ENCODE measurements at regions not wholly inside any gene's neighbourhood (a gene's known extent, or its start where the extent isn't known, plus 50 kb on each side); places are given as distances from the start of the nearest gene placed in this dataset.

DNA sequence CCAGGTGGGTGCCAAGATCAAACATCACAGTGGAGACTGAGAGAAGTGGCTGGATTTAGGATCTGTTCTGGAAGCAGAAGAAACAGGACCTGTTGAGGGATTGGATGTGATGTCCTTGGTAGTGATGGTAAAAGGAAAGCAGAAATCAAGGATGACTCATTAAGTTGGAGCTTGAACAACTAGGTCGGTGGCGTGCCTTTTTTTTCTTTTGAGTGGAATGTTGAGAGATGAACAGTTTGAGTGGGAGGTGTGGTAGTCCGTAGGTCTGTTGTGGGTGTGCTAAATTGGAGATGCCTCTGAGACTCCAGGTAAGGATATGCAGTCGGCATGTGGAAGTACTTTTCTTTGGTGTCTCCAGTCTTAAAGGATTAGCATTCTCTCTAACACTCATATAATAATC is 92.1 kb upstream of the IL12B start:
- DNase-seq (ENCODE audit: low read depth): no peak

DNA sequence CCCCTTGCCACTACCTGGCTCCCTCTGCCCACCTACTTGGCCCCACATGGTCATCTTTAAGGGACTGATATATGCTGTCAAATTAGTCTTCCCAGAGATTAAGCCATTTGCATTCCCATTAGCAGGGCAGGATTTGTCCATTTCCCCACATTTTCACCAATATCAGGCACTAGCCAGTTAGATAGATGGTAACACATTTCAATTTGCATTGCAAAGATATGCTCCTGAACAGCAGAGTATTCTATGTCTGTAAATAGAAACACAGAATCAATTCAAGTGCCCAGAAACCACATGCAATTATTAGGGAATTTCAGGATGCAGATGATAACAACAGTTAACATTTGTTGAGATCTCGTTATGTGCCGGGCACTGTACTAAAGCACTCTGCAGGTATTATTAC is 92.6 kb upstream of the IL12B start:
- no peak for DNase-seq (ENCODE audit: low read depth)

DNA sequence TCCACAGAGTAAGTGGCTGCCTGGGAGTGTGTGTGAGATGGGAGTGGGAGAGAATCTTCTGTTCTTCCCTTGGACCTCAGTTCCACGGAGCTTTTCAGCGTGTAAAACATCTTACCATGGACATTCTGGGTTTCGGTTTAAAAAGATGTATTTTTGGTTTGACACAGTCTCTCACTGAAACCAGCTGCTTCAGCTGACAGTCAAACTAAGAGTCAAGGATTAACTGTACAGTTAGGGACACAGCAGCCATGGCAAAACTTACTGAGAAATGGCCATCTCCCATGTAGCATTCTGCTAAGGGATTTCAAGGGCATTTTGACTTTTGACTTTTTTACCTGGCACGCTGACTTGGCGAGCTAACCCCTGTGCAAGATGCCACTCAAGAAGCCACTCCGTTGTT is 93.8 kb upstream of the IL12B start:
- no peak for DNase-seq (ENCODE audit: low read depth)

DNA sequence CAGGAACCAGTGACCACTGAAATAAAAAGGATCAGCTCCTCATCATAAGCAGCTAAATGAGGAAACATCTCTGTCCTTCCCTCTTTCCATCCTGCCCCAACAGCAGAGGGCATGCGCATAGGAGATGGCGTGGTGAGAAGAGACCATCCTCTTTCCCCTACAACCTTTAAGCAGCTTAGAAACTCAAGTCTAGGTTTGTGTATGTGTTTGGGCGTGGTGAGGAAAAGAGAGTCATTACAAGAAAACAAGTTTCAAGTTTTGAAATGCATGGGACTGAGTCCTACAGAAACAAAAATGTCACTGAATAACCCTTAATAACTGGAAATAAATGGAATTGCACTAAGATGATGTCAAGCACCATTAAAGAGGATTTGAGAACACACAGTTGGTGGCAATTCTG is 96.4 kb upstream of the IL12B start:
- DNase-seq (ENCODE audit: low read depth): no peak

DNA sequence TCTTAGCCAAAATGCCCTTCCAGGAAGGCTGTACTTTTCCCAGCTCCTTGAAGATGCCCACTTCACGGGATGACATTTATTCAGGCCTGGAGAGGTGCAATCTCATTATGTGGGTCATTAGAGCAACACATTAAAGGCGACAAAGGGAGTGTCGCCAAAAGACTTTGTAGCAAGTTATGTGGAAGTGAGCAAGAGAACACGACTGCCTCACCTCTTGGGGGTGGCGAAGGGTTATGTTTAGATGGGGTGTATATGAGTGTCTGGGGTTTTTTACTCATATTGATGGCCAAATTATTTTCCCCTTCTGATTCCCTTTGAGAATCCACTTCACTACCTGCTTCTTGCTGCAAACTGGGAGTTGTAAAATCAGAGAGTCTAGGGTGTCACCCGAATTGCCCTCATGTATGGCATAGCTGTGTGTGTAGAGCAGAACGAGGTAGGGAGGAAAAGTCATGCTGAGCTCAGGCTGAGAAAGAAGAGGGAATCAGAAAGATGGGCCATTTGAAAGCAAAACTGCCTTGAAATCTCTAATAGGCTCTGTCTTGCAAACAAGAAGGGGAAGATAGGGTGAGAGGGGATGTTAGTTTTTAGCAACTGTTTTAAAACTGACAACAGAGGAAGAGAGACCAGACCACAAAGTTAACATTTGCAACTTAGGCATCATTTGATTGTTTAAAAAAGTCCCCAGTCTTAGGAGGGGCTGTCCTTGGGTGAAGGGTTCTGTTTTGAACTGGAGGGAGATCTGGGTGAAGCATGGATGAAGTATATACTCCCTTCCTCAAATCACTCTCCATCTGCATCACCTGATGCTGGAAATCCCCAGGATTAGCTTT is 97.1 kb upstream of the IL12B start:
- DNase-seq (ENCODE audit: low read depth): no peak

DNA sequence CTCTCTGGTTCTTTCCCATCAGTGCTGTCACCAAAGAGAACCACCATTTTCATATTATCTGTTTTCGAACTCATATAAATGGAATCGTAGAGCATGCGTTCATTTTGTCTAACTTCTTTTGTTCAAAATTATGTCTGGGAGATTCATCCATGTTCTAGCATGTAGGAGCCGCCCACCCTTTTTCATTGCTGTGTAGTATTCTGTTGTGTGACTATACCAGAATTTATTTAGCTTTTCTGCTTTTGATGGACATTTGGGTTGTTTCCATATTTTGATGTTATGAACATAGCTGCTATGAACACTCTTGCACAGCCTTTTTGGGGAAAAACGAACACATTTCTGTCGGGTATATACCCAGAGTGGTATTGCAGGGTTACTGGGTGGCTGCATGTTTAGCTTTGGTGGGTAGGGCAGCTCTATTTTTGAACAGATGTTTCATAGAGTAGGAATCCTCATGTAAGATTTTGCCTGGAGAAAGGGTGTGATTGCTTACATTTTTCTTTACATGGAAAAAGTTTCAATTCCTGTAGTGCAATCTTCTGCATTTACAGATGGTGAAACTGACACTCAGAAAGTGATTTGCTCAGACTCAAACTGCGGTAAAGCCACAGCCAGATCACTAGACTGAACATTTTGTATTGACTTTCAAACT is 100.2 kb upstream of the IL12B start:
- no peak for DNase-seq (ENCODE audit: low read depth)

DNA sequence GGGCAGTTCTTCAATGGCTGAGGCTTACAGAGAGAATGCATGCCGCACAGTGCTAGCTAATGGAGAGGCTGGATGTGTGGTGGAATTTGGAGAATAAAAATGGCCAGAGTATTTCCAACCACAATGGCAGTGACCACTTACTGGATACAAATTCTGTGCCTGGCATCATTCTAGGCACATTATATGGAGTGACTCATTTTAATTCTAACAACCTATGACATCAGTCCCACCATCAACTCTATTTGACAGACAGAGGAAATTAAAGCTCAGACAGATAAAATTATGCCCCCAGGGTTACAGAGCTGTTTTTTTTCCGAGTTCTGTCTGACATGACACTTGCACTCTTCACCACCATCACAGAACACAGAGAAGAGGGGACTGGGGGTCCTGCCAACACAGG is 105.6 kb upstream of the IL12B start:
- no peak for DNase-seq (ENCODE audit: low read depth)

DNA sequence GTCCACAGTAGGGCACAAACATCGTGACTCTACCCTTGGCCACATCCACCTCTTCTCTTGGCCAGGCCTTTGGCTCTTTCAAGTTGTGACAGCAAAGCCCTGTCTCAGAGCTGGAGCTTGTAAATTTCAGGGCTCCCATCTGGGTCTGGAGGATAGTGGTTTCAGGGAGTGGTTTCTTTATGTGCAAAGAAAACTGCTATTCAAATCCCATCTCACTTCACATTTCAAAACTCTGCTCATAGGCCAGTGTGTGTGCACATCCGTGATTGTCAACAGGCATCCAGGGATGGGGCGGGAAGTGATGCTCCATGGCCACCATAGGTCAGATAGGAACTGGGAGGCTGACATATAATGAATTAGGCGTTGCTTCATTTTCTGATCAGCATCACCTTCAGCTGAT is 107.8 kb upstream of the IL12B start:
- no peak for DNase-seq (ENCODE audit: low read depth)

DNA sequence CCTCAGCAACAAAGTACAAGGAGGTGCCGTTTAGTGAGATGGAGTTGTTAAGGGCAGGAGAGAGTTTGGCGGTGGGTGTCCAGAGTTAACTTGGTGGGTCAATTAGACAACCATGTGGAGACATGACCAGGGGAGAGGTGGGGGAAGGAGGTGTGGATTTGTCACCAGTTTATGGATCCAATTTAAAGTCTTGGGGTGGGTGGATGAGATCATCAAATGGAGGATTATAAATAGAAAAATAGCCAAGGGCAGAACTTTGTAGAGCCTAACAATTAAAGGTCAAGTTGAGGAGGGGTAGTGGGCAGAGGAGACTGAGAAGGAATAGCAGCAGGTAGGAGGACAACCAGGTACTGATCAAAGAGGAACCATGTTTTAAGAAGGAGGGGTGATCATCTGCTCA is 108.7 kb upstream of the IL12B start:
- DNase-seq (ENCODE audit: low read depth): no peak

DNA sequence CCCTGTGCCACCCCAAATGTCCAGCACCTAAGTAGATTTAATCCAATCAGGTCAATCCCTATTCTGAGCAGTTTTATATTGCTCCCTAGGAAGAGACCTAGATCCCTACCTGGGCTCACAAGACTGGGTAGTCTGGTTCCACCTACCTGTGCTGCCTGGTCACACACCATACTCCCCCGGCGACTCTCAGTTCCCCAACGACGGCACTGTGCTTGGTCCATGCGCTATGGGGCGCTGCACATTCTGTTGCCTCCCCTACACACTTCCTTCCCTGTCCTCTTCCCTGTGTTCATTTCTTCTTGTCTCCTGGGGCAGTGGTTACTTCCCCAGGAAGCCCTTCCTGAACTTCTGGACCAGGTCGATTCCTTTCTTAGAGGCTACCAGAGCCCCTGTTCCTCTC is 109.9 kb upstream of the IL12B start:
- DNase-seq (ENCODE audit: low read depth): no peak

DNA sequence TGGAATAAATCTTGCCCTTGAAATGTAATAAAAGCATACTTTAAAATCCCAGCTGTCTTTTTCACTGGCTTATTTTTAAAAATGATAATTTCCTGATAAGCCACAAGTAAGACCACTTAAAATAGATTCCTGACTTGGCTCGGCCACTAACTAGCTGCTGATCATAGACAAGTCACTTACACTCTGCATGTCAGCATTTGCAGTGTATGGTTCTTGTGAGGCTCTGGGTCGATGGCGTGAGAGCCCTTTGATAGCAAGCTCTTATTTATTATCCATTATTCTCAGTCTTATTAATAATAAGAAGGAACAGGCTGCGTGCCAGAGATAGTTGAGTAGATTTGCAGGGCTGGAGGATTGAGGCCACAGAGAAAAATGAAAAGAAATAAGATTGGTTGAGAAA is 110.7 kb upstream of the IL12B start:
- no peak for DNase-seq (ENCODE audit: low read depth)

DNA sequence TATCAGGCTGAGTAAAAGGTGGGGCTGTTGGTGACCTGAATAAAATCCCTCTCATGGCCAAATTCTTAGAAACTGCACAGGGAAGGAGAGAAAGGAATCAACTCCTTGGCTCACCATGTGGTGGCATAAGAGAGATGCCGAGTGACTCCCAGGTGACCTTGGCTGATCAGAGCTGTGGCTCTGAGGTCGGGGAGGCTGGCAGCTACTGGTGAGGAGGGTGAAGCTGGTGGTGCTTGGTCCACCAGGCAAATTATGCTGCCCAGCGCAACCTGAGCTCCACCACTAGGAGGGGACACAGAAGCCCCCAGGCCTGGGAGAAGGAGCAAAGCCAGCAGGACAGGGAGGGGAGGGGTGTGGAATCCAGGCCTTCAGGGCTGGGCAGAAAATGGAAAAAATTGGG is 111.2 kb upstream of the IL12B start:
- DNase-seq (ENCODE audit: low read depth): peak; percentile 31

DNA sequence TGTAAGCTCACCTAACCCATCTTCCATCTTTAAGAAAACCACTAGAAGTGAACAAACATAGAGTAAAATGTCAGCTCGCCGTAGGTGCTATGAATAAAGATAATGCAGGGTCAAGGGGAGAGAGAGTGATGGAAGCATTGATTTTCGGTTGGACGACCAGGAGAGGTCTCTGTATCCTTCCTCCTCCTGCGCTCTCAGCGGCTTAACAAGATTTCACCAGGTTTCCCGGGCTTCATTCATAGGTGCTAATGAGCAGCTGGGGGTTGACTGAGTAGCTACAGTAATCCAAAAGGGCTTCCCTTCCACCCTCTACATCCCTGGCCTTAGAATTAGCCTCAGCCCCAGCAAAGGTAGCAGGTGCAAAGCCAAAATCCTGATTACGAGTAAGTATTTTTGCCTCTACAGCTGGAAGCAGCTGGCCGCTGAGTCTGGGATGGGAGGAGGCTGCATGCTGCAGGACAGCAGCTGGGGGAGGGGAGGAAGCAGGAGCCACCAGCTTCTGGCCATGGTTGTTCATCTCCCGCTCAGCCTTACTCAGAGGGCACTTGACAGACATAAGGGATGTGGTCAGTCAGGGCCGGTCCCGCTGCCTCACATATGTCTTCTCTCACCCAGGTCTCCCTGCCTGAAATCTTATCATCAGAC is 112.0 kb upstream of the IL12B start:
- DNase-seq (ENCODE audit: low read depth): no peak

DNA sequence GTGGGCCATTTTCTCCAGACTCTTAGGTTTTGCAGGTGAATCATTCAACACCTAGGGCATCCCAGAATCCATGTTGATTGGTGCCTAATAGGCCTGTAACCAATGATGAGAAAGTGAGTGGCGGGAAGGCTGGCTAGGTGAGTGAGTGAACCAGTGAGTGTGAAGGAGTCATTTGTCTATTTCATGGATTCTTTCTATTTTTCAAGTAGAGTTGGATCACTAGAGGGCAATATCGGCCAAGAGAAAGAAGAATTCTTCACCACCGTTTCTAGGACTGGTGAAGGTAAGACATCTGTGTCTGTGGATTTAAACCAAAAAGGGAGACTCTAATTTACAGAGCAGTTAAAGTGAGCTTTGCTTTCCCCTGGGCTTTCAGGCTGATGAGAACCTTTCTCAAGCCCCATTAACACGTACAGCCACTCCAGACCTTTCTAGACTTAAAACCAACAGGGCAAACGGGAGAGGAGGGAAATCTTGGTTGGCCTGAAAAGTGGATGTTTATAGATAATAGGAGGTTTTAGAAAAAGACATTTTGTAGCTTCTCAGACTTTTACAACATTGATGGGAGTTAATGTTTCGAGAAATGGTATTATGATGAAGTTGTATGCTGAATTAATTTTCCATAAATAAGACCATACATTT is 114.3 kb upstream of the IL12B start:
- DNase-seq (ENCODE audit: low read depth): peak; percentile 69

DNA sequence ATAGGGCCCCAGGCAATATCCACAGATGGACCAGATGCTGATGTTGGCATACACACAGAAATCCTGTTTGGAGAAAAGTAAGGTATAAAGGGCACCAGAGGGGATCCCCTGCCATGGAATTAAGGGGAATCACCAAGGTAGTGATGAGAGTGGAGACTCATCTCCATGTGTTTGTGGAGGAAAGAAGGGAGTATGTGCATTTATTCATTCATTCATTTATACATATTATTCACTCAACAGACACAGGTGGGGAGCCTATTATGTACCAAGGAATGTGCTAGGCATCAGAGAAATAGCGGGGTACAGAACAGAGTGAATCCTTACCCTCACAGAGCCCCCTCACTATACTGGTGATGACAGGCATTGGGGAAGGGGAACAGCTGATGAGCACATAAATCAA is 116.8 kb upstream of the IL12B start:
- DNase-seq (ENCODE audit: low read depth): no peak

DNA sequence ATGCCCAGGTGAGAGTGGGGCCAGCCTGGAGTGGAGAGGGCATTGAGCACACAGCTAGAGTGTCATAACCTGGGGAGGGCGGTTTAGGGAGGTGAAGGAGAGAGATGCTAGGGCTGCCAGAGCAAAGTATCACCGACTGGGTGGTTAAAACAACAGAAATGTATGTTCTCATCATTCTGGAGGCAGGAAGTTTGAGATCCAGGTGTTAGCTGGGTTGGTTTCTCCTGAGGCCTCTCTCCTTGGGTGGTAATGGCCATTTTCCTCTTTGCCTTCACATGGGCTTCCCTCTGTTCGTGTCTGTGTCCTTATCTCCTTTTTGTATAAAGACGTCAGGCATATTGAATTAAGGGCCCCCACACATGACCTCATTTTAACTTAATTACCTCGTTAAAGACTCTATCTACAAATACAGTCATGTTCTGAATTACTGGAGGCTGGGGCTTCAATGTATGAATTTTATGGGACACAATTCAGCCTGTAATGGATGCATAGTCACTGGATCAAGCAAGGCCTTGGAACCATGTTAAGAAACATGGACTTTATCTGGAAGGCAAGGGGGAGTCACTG is 118.6 kb upstream of the IL12B start:
- DNase-seq (ENCODE audit: low read depth): no peak

DNA sequence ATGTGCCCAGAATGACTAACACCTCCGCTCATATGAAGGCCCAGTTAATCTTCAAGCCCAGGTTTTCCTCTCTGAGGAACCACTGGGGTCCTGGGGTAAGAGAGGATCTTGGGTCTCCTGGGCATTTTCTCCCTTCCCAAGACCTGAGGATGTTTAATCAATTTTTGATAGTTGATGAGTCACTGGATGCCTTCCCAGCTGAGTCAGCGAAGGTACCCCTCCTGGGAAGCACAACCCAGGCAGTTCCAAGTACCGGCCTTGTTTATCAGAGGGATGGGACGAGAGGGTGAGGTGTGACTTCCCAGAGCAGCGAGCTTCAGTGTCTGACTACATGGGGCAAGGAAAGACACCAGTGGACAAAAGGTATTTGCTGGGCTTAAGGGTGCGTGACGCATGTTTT is 119.6 kb upstream of the IL12B start:
- DNase-seq (ENCODE audit: low read depth): no peak

DNA sequence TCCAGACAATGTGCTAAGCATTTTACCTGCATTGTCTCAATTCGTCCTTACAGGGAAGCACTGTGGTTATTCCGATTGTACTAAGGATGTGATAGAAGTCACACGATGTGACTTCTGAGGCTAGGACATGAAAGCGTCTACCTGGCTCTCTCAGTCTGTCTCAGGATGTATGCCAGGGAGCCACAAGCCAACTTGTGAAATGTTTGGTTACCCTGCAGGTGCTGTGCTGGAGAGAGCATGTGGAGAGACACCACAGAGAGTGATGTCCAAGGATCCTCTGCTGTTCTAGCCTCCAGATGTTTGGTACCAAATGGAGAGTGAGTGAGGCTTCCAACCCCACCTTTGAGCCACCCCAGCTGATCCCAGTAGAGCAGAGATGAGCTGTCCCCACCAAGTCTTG is 120.1 kb upstream of the IL12B start:
- DNase-seq (ENCODE audit: low read depth): no peak

DNA sequence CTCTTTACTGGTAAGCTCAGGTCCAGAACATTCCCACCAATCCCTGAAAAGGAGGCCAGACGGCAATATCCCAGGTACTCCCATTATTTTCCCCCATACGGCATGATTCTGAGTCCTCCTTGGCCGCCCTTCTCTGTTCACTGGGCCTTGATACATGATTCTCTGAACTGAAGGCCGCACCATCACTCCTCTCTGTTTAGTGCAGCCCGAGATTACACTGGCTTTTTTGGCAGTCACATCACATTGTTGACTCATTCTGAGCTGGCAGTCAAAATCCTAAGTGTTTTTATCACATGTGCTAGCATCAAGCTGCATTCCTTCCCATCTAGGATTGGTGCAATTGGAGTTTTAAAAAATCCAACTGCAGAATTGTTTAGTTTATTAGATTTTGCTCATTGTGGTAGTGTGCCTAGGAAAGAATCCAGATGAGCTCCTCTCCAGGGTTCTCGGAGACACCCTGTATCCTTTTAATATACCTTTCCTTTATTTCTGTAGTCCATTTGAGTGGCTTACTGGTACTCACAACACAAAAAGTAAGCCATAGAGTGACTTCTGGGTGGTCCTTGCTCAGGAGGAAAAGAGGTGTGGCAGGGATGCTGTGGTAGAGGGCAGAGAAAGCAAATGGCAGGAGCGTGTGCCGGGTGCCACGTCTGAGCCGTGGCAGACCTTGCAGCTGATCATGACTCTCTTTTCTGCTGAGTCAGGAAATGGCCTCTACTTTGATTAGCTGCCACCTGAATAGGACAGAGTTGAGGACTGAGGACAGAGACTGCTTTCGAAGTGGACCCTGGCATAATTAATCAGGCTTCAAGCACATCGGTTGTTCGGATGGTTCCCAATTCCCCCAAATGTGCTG is 121.1 kb upstream of the IL12B start:
- peak; percentile 86 for DNase-seq (ENCODE audit: low read depth)

DNA sequence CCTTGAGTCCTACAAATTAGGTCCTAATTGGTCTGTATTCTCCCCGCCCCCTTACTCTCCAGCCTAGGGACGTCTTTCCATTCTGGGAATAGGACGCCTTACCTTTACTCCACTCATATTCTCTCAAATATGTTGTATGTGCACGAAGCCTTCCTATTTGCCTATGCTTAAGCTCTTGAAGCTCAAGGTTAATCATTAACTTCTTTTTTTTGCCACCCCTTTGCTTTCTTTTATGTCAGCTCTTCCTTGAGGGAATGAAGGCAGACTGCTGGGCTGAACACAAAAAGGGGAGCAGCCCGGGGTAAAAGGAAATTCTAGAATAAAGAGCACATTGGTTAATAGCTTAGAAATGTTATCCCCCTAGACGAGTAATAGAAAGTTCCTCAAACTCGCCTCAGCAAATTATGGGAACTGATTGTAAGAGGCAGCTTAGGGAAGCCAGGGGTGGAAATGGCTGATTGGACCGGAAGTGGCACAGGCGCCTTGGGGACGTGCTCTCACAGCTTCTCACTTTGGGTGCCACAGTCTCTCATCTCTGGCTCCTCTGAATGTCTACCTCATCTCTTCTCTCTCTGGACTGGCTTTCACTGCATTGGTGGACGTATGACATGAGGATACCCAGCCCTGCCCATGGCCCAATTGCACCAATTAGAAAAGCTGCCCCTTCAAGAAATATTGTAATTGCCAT is 122.3 kb upstream of the IL12B start:
- no peak for DNase-seq (ENCODE audit: low read depth)

Measured in myocyte (in vitro differentiated cells).